ENCODE measurements at regions not wholly inside any gene's neighbourhood (a gene's known extent, or its start where the extent isn't known, plus 50 kb on each side); places are given as distances from the start of the nearest gene placed in this dataset.

DNA sequence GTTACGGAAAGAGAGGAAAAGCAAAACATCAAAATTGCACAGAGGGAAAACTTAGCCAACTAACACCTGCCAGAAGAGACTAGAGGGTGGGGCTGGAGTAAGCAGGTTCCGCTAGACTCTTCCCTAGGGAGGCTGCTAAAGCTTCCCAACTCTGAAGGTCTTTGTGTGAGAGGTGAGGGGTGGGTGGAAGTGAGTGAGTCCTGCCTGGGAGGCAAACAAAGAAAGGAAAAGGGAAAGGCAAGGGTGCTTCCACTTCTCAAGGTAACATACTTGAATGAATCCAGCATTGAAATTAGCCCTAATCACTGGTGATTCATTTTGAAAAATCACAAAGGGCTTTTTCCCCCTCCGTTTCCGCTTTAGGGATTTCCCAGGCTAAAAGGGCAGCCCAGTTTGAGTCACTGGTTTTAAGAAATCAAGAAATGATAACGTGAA, 220.5 kb upstream of the ADAMTS9 start:
- Histone ChIP-seq H3K9me3 (ENCODE audit: control insufficient read depth, insufficient read depth, low read length) (no peaks in the 10 kb centered on the region), H3K36me3 (ENCODE audit: insufficient read depth, low read length) (no peaks in the 10 kb centered on the region), H3K4me1 (ENCODE audit: insufficient read depth, low read length) (peaks cover 30% of the 10 kb centered on the region), H3K9ac (ENCODE audit: low read depth, low read length) (no peak overlapping the region)

DNA sequence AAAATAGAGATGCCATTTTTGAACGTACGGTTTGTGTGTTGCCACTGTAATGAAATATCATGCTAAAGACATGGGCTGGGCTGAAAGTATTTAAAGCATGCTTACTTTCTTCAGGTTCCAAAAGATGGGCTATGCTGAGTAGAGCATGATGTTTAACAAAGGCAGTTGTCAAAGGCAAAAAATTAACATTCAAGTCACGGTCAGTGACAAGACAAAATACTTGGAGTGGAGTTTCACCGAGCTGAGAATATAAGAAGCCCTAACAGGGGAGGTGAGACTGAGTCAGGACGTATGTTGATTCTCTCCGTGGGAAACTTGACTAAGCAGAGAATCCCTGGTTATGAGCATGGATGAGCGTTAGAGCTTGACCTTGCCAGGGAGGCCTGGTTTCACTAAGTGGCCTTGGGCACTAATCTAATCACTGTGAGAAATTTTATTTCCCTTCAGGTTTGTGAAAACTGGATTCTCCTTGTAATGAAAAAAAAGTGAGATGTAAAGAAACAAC, 218.2 kb upstream of the ADAMTS9 start:
- Histone ChIP-seq H3K36me3 (ENCODE audit: insufficient read depth, low read length) (no peaks in the 10 kb centered on the region), H3K9me3 (ENCODE audit: control insufficient read depth, insufficient read depth, low read length) (no peaks in the 10 kb centered on the region), H3K9ac (ENCODE audit: low read depth, low read length) (no peak overlapping the region), H3K4me1 (ENCODE audit: insufficient read depth, low read length) (peaks cover 42% of the 10 kb centered on the region)

DNA sequence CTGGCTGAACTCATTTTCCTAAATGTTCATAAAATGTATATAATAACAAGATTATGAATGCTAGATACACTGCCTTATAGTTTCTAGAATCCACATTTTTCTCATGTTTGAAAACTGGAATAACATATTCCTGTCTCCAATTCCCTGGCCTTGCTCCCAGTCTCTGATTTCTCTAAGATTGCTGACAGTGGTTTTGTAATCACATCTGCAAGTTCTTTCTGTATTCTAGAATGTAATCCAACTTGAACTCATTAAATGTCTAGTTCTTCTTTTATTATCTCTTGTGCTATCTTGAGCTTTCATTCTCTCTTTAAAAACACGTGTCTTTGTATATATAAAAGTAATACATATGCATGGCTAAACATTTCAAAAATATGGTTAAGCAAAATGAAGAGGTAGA, 215.2 kb upstream of the ADAMTS9 start:
- Histone ChIP-seq H3K4me1 (ENCODE audit: insufficient read depth, low read length) (peaks cover 20% of the 10 kb centered on the region), H3K36me3 (ENCODE audit: insufficient read depth, low read length) (no peaks in the 10 kb centered on the region), H3K9me3 (ENCODE audit: control insufficient read depth, insufficient read depth, low read length) (no peaks in the 10 kb centered on the region), H3K9ac (ENCODE audit: low read depth, low read length) (no peak overlapping the region)

DNA sequence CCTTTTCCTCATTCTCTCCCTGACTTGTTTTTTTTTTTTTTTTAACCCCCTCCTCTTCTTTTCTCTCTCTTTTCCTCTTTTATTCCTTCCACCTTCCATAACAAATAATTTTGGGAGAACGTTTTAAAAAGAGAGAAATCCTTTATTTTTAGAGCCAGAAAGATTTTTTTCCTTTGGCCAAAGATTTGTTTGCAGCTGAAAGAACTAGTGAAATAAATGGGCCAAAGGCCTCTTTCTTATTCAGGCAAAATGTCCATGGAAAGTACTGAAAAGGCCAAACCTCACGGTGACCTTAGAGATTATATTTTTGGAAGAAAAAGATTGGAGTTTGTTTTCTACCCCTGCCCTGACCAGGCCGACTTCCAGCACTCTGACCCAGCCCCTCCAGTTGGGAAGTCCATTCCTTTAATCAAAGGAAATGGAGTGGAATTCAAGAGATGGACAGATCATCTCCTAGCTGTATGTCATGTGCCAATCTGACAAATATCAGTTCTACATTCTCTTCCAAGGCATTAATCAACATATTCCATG, 214.3 kb upstream of the ADAMTS9 start:
- peaks cover 18% of the 10 kb centered on the region for H3K4me1 ChIP-seq (ENCODE audit: insufficient read depth, low read length)
- H3K9me3 ChIP-seq (ENCODE audit: control insufficient read depth, insufficient read depth, low read length), result no peaks in the 10 kb centered on the region
- no peak overlapping the region for H3K9ac ChIP-seq (ENCODE audit: low read depth, low read length)
- no peaks in the 10 kb centered on the region for H3K36me3 ChIP-seq (ENCODE audit: insufficient read depth, low read length)

DNA sequence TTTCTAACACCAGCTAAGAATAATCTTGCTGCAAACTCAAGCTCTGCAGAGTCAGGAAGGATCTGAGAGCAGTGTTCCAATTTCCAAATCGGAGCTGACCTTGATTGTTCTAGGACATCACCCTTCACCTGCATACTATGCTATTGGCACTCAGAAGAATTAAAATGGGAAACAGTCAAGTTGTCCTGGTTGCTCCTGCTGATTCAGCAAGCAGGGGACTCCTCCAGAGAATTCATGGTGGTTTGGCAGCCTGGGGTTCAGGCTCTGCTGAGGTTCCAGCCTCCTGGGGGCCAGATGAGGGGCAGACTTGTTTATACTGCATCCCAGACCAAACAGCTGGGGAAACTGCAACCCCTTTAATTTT, 213.7 kb upstream of the ADAMTS9 start:
- H3K36me3 ChIP-seq (ENCODE audit: insufficient read depth, low read length), result no peaks in the 10 kb centered on the region
- peaks cover 18% of the 10 kb centered on the region for H3K4me1 ChIP-seq (ENCODE audit: insufficient read depth, low read length)
- no peaks in the 10 kb centered on the region for H3K9me3 ChIP-seq (ENCODE audit: control insufficient read depth, insufficient read depth, low read length)
- no peak overlapping the region for H3K9ac ChIP-seq (ENCODE audit: low read depth, low read length)

DNA sequence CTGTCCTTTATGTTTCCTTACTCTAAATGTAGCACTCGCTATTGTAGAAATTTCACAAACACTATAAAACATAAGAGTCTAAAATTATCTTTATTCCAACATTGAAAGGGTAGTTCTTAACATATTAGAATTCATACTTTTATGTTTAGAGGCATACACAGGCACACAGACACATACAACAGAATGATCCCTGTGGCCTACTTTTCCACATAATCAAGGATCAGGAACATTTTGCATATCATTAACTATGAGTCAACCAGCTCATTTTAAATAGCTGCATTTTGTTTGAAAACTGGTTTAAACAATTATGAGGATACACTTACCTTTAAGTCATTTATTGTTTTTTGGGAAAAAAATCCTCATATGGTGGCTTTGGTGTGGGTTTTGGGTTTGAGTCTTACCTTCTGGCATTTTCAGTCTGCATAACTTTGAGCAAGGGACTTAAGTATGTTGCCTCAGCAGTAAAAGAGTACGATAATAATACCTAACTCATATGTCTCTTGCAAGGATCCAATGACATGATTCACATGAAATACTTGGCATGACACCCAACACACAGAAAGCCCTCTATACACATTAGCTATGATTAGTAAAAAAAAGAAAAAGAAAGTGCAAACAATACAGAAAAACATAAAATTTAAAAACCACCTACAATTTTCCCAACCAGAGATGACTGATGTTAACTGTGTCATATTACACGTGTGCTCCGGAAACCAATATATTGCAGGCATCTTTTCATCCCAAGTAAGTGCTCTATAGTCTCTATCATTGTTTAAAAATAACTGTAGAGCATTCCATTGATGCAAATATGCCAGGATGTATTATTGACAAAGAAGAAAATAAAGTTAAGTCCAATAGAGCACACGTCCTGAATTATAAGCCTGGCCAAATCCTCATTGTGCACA, 213.1 kb upstream of the ADAMTS9 start:
- Histone ChIP-seq H3K9me3 (ENCODE audit: control insufficient read depth, insufficient read depth, low read length) (no peaks in the 10 kb centered on the region), H3K36me3 (ENCODE audit: insufficient read depth, low read length) (no peaks in the 10 kb centered on the region), H3K9ac (ENCODE audit: low read depth, low read length) (no peak overlapping the region), H3K4me1 (ENCODE audit: insufficient read depth, low read length) (peaks cover 15% of the 10 kb centered on the region)

DNA sequence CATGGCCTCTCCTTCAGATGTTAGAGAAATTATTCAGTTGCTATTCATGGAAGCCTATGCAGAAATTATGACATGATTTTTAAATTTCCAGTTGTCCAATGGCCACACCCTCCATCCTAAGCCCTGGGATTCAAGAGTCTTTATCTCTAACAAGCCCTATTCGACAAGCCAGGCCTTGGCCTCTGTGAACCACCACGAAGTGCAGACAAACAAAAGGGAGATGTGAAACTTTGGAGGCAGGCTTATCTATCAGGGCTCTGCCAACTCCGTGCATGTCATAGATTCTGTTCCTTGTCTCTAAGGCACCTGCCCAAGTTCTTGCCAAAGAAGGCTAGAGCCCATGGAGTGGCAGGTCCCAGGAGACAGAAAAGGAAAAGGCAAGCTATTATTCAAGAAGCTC, 212.4 kb upstream of the ADAMTS9 start:
- no peaks in the 10 kb centered on the region for H3K9me3 ChIP-seq (ENCODE audit: control insufficient read depth, insufficient read depth, low read length)

DNA sequence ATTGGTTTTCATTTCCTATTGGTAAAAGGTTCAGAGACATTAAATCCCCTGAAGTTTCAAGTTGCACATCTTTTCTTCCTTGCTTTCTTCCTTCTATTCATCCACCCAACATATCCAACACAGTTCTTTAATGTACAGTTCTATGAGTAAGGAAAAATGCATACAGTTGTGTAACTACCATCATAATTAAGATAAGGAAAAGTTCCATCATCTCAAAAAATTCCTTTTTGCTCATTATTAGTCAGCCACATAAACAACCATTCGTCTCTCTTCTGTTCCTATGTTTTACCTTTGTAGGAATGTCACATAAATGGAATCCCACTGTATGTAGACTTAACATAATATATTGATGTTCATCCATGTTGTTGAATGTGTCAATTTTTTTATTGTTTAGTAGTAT, 211.1 kb upstream of the ADAMTS9 start:
- H3K4me1 ChIP-seq (ENCODE audit: insufficient read depth, low read length), result peaks cover 12% of the 10 kb centered on the region; the same call in 1 of the 2 replicates
- no peak overlapping the region for H3K9ac ChIP-seq (ENCODE audit: low read depth, low read length)
- H3K36me3 ChIP-seq (ENCODE audit: insufficient read depth, low read length), result no peaks in the 10 kb centered on the region
- H3K9me3 ChIP-seq (ENCODE audit: control insufficient read depth, insufficient read depth, low read length), result no peaks in the 10 kb centered on the region

More for the DNA sequence above, 212.4 kb upstream of the ADAMTS9 start:
- no peaks in the 10 kb centered on the region for H3K36me3 ChIP-seq (ENCODE audit: insufficient read depth, low read length)
- H3K4me1 ChIP-seq (ENCODE audit: insufficient read depth, low read length), result peaks cover 12% of the 10 kb centered on the region; the same call in 1 of the 2 replicates
- H3K9ac ChIP-seq (ENCODE audit: low read depth, low read length), result no peak overlapping the region

DNA sequence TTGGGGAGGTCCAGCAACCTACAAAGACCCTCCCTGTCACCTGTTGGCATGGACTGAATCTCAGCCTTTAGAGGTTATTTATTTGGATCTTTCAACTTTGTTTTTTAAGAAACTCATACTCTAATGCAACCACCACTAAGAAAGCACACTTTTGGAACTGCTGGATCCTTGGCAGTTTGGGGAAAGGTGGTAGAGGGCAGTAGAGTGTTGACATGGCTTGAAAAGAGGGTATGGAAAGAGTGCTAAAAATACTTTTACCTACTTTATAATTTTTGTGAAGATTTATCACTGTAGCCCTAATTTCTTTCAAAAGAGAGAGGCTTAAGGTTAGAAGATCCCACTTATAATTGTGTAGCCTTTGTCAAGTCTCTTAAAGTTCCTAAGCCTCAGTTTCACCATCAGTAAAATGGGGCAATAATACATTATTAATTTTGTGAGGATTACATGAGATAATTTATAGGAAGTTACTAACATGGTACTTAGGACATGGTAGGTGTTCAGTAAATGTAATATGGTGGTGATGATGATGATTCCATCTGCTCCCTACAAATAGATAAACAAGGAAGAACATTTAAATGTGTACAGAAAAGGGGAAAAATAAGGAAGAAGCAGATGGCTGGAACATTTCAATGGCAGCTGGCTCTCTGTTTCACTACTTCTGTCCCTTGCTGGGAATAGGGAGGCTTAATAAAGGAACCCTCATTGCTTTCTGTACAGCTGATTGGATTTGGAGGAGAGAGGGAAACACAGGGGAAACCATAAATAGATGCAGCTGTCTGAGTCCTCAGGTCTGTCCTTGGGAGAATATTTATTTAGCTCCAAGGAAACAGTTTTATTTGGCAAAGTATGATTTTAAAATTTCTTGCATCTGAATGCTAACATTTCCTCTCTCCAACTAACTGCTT, 208.4 kb upstream of the ADAMTS9 start:
- Histone ChIP-seq H3K4me1 (ENCODE audit: insufficient read depth, low read length) (no peaks in the 10 kb centered on the region), H3K36me3 (ENCODE audit: insufficient read depth, low read length) (no peaks in the 10 kb centered on the region), H3K9ac (ENCODE audit: low read depth, low read length) (no peak overlapping the region), H3K9me3 (ENCODE audit: control insufficient read depth, insufficient read depth, low read length) (no peaks in the 10 kb centered on the region)

DNA sequence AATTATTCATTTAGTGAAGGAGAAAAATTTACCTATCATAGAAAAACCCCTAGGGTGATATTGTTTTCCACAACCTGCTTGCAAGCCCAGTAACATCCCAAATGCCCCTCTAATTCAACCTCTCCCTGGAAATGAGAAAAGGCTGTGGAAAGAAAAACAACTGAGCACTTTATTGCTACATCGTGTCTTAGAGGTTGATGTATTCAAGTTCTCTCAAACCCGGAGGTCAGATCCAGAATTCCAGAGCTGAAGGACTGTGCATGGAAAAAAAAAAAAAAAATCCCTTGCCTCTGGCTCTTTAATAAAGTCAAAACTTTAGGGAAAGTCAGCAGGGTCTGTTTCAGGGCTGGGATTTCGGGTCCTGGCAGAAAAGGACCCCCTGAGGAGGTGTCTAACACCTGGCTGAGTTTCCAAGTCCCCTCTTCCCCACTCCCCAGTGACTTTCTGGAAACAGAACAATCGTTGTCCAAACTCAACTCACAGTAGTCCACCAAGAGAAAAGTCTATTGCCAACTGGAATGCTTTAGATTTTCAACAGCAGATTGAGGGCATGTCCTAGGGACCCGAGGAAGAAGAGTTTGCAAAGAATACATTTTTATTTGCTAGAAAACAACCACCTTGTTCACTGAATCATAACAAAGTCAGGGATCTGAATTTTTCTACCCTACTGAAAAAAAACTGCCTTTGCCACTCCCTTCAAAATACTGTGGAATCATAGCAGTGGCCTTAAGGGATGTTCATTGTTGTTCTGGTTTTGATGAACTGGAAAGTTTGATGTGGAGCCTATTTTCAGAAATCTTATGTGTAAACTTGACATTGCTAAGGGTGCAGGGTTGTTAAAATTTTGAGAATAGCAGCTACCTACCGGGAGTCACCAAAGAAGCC, 207.5 kb upstream of the ADAMTS9 start:
- Histone ChIP-seq H3K36me3 (ENCODE audit: insufficient read depth, low read length) (no peaks in the 10 kb centered on the region), H3K4me1 (ENCODE audit: insufficient read depth, low read length) (peaks cover 4% of the 10 kb centered on the region; the same call in 1 of the 2 replicates), H3K9me3 (ENCODE audit: control insufficient read depth, insufficient read depth, low read length) (no peaks in the 10 kb centered on the region)

DNA sequence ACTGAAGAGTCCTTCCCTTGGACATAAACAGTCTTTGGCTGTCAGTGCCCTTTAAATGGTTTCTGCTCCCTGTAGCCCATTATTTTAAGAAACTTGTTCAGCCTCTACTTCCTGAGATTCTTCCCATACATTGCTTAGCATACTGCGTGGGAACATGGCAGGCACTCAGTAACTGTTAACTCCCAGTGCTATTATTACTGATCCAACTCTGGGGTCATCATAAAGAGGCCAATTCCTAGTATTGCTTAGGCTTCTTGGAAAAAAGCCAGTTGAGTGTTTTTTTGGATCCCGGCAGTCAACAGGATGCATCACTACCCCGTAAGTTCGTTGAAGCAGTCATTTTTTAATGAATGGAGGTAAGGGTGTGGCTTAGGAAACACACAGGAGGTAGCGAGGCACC, 206.2 kb upstream of the ADAMTS9 start:
- Histone ChIP-seq H3K36me3 (ENCODE audit: insufficient read depth, low read length) (no peaks in the 10 kb centered on the region), H3K9ac (ENCODE audit: low read depth, low read length) (no peak overlapping the region), H3K9me3 (ENCODE audit: control insufficient read depth, insufficient read depth, low read length) (no peaks in the 10 kb centered on the region), H3K4me1 (ENCODE audit: insufficient read depth, low read length) (peaks cover 6% of the 10 kb centered on the region; the same call in 1 of the 2 replicates)

More for the DNA sequence above, 207.5 kb upstream of the ADAMTS9 start:
- no peak overlapping the region for H3K9ac ChIP-seq (ENCODE audit: low read depth, low read length)

DNA sequence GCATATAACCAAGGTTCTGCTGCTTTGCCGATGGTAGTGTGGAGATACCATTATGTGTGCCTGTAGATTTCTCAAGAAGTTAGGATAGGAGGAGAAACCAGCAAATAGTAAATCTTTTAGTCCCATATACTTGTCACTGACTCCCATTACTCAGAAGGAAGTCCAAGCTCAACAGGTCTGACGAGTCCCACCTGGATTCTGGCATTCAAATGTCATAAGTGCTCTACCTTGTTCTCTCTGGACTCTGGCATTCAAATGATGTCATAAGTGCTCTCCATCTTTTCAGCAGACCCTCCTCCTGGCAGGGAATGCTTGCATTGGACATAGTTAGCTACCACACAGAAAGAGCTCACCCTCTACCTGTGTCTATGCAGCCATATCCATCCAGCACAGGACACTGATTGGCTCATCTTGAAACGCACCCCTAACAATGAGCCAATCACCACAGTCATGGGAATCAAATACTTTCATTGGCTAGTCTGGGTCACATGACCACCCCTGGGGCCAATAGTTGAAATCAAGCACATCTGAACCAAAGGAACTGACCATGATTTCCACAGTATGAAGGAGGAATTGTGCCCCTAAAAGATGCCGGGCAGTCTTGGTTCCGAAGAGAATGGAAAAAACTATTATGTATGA, 205.0 kb upstream of the ADAMTS9 start:
- Histone ChIP-seq H3K9me3 (ENCODE audit: control insufficient read depth, insufficient read depth, low read length) (no peaks in the 10 kb centered on the region), H3K36me3 (ENCODE audit: insufficient read depth, low read length) (no peaks in the 10 kb centered on the region), H3K4me1 (ENCODE audit: insufficient read depth, low read length) (peaks cover 6% of the 10 kb centered on the region; the same call in 1 of the 2 replicates), H3K9ac (ENCODE audit: low read depth, low read length) (no peak overlapping the region)

DNA sequence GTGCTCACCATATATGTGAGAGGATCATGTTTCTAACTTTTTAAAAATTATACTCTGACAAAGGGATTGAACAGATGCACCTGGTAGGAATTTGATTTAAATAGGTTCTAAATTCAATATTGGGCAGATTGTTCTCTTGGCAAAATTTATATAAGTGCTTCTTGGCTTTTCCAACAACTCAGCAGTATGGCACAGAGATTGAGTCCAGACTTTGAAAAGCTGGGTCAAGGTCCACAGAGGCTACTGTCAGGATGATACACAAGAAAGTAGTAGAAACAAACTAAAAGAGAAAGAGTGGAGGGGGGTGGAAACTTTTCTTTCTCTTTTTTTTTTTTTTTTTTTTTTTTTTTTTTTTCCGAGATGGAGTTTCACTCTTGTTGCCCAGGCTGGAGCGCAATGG, 203.2 kb upstream of the ADAMTS9 start:
- Histone ChIP-seq H3K9me3 (ENCODE audit: control insufficient read depth, insufficient read depth, low read length) (no peaks in the 10 kb centered on the region), H3K9ac (ENCODE audit: low read depth, low read length) (no peak overlapping the region), H3K36me3 (ENCODE audit: insufficient read depth, low read length) (no peaks in the 10 kb centered on the region), H3K4me1 (ENCODE audit: insufficient read depth, low read length) (peaks cover 6% of the 10 kb centered on the region; the same call in 1 of the 2 replicates)
